ENCODE measurements at regions not wholly inside any gene's neighbourhood (a gene's known extent, or its start where the extent isn't known, plus 50 kb on each side); places are given as distances from the start of the nearest gene placed in this dataset.

- TF ChIP-seq CHD7 (IDR thresholded peaks at IDR 0.05; ENCODE audit: insufficient replicate concordance, low read length), result no peak
- TF ChIP-seq RBBP5 (IDR thresholded peaks at IDR 0.05; ENCODE audit: borderline replicate concordance, low read depth, low read length), result no peak
- TF ChIP-seq EP300 (IDR thresholded peaks at IDR 0.05; ENCODE audit: borderline replicate concordance in 1 of 2, low read depth in 2 of 2, low read length in 2 of 2), result no peak
- TF ChIP-seq RNF2 (IDR thresholded peaks at IDR 0.05; ENCODE audit: borderline replicate concordance, low read depth, low read length, missing control alignments, poor library complexity, severe bottlenecking), result no peak
- TF ChIP-seq EGR1 (IDR thresholded peaks at IDR 0.05; ENCODE audit: borderline replicate concordance, low read depth, low read length), result no peak
- no peak for TF ChIP-seq KDM1A (IDR thresholded peaks at IDR 0.05; ENCODE audit: borderline replicate concordance, low read length)
- TF ChIP-seq POU5F1 (IDR thresholded peaks at IDR 0.05; ENCODE audit: low read depth, low read length), result no peak
- TF ChIP-seq TAF7 (optimal IDR thresholded peaks at IDR 0.05; ENCODE audit: borderline replicate concordance, low read depth, low read length), result no peak
- TF ChIP-seq E2F6 (IDR thresholded peaks at IDR 0.05), result no peak
Observed at GRCh38 chr15:66948294-66948693, 117.1 kb upstream of the SMAD3 start (continued).
